22Rv1 (cell line): ENCODE measurements at regions not wholly inside any gene's neighbourhood (a gene's known extent, or its start where the extent isn't known, plus 50 kb on each side); places are given as distances from the start of the nearest gene placed in this dataset.

Experiments used
- ZFX ChIP-seq: fragments of 450-650 bp; IDR thresholded peaks from 2 replicates; pipeline ENCODE4 v1.6.1; 2017; ENCODE audit warnings: antibody characterized with exemption, borderline replicate concordance
- TF ChIP-seq, protein P1 (sequence below): fragments of 450-650 bp; IDR thresholded peaks from 2 replicates; pipeline ENCODE4 v1.5.1; 2017; ENCODE audit warnings: mild to moderate bottlenecking

DNA sequence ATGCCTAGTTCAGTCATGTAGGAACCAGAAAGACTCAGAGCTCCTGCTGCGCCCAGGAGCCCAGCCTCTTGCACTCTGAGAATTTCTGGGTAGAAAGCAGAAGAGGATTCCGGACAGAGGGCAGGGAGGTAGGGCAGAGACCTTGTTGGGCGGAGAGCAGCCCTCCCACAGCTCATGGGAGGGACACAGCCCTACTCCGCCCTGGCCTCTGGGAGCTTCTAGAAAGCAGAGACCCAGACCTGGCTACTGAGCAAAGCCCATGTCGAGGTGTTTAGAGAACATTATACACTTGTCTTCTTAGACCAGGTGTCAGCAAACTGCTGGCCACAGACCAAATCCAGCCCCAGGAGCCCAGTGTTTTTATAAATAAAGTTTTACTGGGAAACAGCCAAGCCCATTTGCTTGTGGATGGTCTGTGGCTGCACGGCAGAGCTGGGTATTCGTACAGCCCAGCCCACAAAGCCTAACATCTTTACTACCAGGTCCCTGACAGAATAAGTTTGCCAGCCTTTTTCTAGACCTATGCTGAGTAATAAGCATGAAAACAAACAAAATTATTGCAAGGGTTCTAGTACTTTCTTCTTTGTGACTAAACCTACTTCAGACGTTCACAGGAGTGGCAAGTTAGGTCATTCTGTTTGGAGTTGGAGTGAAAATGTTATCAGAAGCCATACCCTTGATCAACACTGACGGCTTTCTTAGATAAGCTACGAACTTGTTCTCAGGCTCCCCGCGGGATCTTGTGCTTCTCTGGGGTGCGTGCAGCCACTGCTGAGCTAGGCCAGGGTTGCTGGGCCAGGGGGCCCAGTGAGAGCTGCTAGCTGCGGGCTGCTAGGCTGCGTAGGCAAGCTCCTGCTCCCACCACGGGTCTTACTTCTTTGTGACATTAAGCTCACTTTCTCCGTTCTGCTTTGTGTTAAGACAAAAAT lies 235.1 kb upstream of the FOXQ1 start:
- TF ChIP-seq, protein P1, sequence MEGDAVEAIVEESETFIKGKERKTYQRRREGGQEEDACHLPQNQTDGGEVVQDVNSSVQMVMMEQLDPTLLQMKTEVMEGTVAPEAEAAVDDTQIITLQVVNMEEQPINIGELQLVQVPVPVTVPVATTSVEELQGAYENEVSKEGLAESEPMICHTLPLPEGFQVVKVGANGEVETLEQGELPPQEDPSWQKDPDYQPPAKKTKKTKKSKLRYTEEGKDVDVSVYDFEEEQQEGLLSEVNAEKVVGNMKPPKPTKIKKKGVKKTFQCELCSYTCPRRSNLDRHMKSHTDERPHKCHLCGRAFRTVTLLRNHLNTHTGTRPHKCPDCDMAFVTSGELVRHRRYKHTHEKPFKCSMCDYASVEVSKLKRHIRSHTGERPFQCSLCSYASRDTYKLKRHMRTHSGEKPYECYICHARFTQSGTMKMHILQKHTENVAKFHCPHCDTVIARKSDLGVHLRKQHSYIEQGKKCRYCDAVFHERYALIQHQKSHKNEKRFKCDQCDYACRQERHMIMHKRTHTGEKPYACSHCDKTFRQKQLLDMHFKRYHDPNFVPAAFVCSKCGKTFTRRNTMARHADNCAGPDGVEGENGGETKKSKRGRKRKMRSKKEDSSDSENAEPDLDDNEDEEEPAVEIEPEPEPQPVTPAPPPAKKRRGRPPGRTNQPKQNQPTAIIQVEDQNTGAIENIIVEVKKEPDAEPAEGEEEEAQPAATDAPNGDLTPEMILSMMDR, result no peak
- TF ChIP-seq ZFX, result no peak
